ENCODE measurements at regions not wholly inside any gene's neighbourhood (a gene's known extent, or its start where the extent isn't known, plus 50 kb on each side); places are given as distances from the start of the nearest gene placed in this dataset.
"Not testable (repeated sequence)": the region's sequence is repeated elsewhere in the genome, so short reads cannot be mapped to it uniquely, and the experiment has no call there.

DNA sequence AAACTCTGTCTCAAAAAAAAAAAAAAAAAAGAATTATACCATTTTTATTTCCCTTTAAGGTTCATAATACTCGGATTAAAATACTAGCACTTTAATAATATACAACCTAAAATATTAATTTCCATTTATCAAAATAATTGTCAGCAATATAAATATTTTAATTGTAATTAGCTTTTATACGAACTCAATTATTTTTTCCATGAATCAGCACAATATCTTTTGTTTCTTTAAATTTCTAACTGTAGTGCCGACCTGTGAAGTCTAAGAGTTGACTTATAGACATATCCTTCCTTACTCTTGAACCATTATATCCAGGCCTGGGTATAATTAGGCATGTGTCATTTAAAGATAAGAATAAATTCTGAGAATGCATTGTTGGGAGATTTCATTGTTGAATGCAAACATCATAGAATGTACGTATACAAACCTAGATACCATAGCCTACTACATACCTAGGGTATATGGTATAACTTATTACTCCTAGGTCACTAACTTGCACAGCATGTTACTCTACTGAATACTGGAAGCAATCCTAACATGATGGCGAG lies 996.7 kb upstream of the TMPRSS15 start:
- DNase-seq (ENCODE audit: low read depth) = no peak

DNA sequence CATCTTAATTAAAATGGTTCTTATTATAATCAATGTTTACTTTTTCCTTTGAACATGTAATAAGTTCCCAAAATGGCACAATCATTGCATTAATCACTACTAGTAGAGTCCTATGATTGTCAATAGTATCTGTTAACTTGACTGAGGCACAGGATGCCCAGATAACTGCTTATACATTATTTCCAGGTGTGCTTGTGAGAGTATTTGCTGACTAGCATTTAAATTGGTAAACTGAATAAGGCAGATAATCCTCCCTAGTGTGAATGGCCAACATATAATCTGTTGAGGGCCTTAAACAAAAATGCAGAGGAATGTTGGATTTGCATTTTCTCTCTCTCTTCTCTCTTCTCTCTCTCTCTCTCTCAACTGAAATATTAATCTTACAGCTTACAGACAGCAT lies 999.3 kb upstream of the TMPRSS15 start:
- no peak for DNase-seq (ENCODE audit: low read depth)

DNA sequence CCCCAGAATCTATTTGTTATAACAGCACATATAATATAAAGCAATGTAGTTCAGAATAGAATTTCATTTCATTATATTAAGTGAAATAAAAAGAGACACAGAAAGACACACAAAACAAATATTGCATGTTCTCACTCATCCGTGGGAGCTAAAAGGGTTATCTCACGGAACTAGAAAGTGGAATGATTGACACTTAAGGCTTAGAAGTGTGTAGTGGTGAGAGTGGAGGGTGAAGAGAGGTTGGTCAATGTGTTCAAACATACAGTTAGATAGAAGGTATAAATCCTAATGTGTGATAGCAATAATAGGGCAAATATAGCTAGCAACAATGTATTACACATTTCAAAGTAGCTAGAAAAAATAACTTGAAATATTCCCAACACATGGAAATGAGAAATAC lies 1001.7 kb upstream of the TMPRSS15 start:
- DNase-seq (ENCODE audit: low read depth) = no peak

DNA sequence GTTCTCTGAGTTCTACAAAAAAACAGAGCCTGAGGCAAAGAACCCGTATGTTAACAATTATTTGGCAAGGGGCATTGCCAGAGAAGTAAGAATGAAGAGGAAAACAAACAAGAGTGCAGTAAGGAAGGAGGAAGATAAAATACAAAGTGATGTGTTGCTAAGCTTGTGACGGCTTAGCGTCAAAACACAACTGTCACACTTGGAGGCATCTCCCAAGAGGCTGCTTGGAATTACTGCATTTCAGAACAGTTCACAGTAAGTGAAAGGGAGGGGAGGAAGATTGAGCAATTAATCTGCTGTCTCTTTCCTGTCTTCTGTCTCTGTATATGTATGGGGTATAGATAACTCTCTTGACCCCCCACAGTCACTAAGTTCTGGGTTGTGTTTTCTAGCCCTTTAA lies 1017.0 kb upstream of the TMPRSS15 start:
- no peak for DNase-seq (ENCODE audit: low read depth)

DNA sequence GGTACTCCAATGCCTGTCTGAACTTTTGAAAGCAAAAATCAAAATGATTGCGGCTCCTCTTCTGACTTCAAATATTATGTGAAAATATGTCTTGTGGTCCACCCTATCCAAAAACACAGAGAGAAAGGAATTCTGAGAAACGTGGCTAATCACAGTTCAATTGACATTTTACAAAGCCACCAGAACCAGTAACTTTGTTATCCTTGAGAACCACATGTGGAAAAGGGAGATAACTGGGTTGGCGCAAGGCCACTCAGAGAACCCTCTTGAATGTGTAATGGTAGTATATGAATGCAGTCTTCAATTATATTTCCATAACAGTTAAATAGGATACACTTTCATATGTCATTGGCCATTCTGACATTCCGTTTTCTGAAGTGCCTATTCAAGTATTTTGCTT lies 1030.0 kb upstream of the TMPRSS15 start:
- DNase-seq (ENCODE audit: low read depth) = no peak

DNA sequence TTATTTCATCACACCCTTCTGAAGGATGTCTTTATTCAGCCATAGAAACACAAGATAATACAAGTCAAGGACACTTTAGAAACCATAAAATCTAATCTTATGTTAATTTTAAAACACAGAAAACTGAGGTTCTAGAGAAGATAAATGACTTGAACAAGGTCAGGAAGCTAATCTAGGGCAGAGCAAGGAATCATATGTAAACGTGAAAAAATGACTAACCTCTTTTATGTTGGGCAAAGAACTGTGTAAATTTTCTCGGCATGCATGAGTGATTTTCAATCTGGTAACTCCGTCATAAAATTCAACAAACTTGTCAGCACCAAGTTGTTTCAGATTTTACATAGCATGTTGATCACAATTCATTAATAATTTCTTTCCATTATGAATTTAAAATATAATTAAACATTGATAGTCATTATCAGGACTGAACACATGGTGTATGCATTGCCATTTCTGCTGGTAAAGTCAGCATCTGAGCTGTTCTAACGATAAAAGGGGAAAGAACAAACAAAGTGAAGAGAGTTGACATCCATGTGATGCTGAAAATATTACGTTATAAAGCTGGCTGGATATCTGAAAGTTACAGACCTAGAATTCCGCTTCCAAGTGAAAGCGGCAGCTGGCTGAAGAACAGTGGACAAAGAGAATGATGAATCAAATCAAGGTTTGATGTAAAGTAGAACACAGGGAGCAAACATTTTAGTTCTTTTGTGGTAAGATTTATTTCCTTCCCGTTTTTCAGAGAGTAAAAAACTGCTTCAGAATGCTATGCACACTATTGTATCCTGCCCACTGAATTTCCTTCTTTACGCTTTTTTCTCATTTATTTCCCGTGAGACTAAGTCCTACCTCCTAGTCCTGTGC lies 1037.4 kb upstream of the TMPRSS15 start:
- no peak for DNase-seq (ENCODE audit: low read depth)

DNA sequence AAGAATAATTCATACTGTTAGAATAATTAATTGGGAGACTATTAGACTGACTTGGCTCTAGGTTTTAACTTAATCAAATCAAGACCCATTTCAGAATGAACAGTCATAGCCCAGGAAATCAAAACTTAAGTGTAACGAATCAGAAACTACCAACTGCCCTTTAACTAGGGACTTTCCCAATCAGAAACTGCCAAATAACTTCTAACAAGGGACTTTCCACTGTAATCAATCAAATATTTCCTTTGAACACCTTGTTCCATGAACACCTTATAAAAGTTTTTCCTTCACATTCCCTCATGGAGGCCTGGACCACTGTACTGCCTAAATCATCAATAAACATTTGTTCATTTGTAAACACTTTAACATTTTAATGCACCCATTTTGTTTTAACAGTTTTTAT lies 1054.7 kb upstream of the TMPRSS15 start:
- DNase-seq (ENCODE audit: low read depth) = no peak

DNA sequence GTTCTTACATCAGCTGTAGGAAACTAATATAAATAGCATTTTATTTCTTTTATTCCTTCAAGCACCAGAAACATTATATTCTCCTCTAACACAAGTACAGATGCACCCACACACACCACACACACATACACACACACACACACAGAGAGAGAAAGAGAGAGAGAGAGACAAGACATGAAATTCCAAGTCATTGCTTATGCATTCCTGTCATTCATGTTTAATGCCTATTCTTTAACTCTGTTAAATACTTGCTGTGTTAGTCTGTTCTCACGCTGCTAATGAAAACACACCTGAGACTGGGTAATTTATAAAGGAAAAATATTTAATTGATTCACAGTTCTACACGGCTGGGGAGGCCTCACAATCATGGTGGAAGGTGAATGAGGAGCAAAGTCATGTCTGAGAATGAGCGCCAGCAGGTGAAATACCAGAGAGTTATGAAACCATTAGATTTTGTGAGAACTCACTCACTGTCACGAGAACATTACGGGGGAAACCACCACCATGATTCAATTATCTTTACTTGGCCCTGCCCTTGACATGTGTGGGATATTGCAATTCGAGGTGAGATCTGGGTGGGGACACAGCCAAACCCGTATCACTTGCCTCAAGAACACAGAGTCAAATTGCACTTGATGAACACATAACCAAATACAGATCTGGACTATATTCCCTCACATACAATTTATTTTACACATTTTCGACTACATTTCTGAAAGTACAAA lies 1058.1 kb upstream of the TMPRSS15 start:
- DNase-seq (ENCODE audit: low read depth) = no peak

DNA sequence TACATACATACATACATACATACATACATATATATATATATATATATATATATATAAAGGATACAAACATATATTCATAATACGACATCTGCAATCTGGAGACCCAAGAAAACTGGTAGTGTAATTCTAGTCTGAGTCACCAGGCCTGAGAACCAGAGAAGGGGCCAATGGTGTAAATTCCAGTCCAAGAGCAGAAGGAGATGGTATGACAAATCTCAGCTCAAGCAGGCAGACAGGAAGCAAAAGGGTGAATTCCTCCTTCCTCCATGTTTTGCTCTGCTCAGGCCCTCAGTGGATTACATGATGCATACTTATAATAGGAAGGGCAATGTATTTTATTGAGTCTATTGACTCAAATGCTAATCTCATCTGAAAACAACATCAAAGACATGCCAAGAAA lies 1060.4 kb upstream of the TMPRSS15 start:
- DNase-seq (ENCODE audit: low read depth) = no peak

DNA sequence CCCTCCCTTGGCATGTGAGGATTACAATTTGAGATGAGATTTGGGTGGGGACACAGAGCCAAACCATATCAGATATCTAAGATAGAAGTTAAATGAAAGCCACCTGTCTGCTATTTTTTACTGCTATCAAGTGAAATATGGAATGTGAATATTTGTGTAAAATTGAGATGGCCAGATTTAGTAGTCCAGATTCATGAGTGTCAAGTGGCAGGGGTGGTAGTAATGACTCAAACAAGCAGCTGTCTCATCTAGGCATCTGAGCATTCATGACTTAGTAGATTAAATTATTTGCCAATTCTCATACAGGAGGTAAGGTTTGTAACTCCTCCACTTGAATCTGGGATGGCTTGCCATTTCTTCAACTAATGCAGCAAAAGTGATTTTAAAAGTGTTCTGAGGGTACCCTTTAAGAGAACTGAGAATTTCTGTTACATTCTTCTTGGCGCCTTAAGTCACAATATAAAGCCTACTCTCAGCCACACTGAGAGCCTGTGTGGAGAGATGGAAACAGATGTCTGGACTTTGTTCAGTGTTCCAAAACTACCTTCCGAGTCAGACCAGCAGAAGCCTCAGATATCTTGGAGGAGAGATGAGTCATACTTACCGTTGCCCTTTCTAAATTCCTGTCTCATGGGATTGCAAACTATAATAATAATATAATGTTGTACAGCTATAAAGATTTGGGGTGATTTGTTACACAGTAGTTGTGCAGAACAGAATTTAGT lies 1065.6 kb upstream of the TMPRSS15 start:
- no peak for DNase-seq (ENCODE audit: low read depth)

DNA sequence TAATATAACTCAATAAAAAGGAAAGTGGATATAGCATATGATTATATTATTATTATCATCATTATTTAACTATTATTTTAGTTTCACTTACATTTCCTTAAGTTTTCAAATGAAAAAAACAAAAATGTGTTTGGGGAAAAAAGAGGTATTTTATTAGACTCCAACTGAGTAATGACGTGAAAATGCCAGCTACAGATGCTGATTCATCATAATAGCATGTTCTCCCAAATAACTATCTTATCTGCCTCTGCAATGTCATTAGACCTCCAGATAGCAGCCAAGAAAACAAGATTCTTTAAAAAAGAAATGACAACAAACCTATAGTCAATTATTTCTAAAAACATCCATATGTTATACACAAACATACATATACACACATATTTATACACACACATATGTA lies 1071.9 kb upstream of the TMPRSS15 start:
- no peak for DNase-seq (ENCODE audit: low read depth)

DNA sequence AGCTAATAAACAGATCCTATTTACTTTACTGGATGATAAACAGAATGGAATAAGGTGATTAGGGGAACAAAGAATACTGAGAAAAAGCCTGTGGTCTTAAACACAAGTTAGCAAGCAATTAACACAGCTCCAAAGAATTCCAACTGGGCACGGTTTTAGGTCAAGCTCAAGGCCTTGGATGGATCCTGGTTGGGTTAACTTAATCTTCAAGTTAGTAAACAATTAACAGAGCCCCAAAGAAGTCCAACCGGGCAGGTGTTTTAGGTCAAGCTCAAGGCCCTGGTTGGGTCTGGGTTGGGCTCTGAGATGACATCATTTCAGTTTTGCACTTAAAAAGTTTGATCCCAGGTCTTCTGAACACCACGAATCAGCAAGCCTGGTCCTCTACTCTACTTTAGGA lies 1086.3 kb upstream of the TMPRSS15 start:
- DNase-seq (ENCODE audit: low read depth) = no peak

DNA sequence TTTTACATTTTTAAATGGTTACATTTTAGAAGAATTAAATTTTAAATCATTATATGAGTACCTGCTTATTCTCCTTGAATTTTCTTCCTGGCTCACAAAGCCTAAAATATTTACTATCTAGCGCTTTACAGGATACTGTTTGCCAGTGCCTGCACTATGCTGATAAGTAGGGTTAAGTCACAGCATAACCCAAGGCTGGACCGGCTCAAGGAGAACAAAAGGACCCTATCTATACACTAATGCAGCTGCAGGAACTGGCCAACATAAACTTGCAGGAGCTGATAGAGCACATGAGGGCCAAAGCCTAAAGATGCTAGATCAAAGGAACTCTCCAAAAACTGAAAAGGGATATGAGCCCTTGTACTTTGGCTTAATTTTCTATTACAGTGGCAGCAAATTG lies 1086.9 kb upstream of the TMPRSS15 start:
- no peak for DNase-seq (ENCODE audit: low read depth)

DNA sequence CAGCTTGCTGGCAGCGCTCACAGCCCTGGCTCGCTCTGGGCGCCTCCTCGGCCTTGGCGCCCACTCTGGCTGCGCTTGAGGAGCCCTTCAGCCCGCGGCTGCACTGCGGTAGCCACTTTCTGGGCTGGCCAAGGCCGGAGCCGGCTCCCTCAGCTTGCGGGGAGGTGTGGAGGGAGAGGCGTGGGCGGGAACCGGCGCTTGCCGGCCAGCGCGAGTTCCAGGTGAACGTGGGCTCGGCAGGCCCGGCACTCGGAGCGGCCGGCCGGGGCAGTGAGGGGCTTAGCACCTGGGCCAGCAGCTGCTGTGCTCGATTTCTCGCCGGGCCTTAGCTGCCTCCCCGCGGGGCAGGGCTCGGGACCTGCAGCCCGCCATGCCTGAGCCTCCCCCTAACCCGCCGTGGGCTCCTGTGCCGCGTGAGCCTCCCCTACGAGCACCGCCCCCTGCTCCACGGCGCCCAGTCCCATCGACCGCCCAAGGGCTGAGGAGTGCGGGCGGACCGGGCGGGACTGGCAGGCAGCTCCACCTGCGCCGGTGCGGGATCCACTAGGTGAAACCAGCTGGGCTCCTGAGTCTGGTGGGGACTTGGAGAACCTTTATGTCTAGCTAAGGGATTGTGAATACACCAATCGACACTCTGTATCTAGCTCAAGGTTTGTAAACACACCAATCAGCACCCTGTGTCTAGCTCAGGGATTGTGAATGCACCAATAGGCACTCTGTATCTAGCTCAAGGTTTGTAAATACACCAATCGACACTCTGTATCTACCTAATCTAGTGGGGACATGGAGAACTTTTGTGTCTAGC lies 1090.1 kb upstream of the TMPRSS15 start:
- not testable (repeated sequence) for DNase-seq (ENCODE audit: low read depth)

DNA sequence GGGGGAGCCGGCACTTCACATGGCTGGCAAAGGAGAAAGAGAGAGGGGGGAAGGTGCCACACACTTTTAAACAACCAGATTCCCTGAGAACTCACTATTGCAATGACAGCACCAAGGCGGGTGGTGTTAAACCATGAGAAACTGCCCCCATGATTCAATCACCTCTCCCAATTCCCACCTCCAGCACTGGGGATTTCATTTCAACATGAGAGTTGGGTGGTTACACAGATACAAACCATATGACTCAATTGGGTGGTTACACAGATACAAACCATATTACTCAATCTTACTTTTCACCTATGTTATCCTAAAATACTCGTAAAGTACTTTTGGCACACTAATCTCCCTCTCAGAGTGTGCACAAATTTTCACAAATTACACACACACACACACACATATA lies 1097.5 kb upstream of the TMPRSS15 start:
- no peak for DNase-seq (ENCODE audit: low read depth)

DNA sequence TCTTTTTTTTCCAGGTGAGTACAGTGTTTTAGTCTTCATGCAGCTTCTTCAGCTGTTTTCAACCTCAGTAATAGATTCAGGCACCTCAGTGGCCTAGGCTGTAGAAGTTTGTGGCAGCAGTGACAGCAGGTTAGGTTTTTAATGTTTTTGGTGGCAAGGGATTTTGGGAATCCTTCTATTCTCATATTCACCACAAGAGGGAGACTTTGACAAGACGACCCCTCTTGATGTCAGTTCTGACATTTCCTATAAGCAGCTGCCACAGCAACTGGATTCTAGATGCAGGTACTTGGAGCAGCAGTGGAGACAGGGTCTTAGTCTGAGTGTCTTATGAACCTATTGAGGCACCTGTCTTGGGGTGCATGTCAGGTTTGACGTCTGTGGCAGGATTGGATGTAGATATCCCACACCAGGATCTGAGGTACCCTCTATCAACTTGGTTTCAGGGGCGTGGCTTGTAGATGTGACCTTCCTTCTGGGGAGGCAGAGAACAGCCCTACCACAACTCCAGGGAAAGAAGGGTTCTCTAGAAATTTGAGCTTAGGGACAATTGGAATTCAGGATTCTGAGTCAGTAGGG lies 1104.2 kb upstream of the TMPRSS15 start:
- DNase-seq (ENCODE audit: low read depth) = no peak

DNA sequence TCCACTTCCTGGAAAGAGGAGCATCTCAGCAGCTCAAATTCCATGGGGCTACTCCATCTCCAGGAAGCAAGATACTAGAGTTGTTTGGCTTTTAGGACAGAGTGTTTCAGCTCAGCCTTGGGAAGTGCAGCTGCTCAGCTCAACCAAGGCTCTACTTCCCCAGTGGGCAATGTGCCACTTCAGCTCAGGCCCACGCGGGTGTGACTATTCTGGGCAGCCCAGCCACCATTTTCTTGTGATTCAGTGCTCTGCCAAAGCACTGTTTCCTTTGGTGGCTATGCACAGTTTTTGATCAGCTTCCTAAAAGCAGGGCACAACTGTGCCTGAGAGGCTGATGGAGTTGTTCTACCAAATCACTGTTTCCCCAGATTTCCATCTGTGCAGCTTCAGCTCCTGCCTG lies 1104.9 kb upstream of the TMPRSS15 start:
- no peak for DNase-seq (ENCODE audit: low read depth)

DNA sequence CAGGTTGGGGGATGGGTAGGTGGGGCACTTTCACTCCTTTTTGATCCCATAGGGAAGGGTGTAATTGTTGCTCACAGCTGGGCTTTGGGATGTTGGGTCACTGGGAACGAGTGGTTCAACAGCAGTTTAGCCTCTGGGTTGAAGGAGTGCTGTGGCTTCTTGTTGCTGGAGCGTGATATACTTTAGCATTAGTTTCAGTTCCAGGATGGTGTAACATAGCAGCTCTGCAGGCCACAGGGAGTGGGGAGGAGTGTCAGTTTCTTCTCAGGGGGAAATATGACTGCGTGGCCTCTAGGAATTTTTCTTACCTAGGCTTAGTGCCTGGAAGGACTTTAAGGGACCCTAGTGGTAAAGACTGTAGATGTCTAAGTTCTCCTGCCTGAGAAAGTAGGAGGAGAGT lies 1105.3 kb upstream of the TMPRSS15 start:
- no peak for DNase-seq (ENCODE audit: low read depth)

DNA sequence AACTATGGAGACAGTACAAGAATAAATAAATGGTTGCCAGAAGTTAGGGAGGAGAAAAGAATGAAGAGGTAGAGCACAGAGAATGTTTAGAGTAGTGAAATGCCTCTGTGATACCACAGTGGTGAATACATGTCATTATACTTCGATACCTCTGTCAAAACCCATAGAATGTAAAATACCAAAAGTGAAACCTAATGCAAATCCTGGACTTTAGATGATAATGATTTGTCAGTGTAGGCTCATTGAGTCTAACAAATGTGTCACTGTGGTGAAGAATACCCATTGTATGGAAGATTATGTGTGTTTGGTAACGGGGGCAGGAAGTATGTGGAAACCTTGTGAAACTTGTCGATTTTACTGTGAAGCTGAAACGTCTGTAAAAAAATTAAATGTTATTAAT lies 1106.5 kb upstream of the TMPRSS15 start:
- no peak for DNase-seq (ENCODE audit: low read depth)

DNA sequence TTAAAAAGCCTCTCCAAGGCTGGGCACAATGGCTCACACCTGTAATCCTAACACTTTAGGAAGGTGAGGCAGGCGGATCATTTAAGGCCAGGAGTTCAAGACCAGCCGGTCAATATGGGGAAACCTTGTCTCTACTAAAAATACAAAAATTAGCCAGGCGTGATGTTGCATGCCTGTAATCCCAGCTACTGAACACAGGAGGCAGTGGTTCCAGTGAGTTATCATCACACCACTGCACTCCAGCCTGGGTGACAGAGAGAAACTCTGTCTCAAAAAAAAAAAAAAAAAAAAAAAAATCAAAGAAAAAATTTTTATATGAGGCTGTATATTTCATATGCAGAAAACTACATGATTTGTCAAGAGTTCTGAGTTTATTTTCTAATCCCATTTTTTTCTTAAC lies 1107.1 kb upstream of the TMPRSS15 start:
- no peak for DNase-seq (ENCODE audit: low read depth)

DNA sequence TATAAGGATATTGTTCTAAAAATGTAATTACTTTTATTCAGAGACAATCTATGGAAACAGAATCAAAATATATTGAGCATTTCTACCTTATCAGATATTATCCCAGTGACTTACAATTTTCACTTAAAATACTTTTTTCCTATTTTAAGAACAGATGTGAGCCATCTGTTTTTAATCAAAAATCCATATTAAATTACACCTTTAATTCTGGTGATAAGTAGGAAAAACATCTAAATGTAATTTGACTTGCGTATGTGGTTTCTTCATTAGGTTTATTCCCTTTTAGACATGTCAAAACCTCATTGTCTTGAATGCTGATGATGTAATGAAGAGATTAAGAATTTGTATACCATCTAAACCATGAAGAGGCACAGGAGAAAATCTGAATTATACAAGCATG lies 1118.8 kb upstream of the TMPRSS15 start:
- no peak for DNase-seq (ENCODE audit: low read depth)
